ENCODE measurements at regions not wholly inside any gene's neighbourhood (a gene's known extent, or its start where the extent isn't known, plus 50 kb on each side); places are given as distances from the start of the nearest gene placed in this dataset.

- no peak overlapping the region for H3K4me3 ChIP-seq
- TF ChIP-seq CTCF (IDR thresholded peaks at IDR 0.05): no peak
- no peaks in the 10 kb centered on the region for H3K9me3 ChIP-seq
- H3K36me3 ChIP-seq: no peaks in the 10 kb centered on the region
- intact Hi-C loops (cut with DNase I): no loop called here
- DNase-seq: no peak
- no peak overlapping the region for H3K9ac ChIP-seq (ENCODE audit: low read depth in 2 of 2, low read length in 2 of 2)
- no peaks in the 10 kb centered on the region for H3K27me3 ChIP-seq
- no peaks in the 10 kb centered on the region for H3K4me1 ChIP-seq
- H3K27ac ChIP-seq: no peak overlapping the region
Measured at GRCh38 chr7:42621543-42622219, 290.2 kb downstream of the C7orf25 start.

GRCh38 chr7:42618651-42619360 is 293.1 kb downstream of the C7orf25 start:
- DNase-seq: no peak
- Histone ChIP-seq H3K4me1 (no peaks in the 10 kb centered on the region), H3K9ac (ENCODE audit: low read depth in 2 of 2, low read length in 2 of 2) (no peak overlapping the region), H3K27ac (no peak overlapping the region), H3K4me3 (no peak overlapping the region), H3K27me3 (no peaks in the 10 kb centered on the region), H3K9me3 (no peaks in the 10 kb centered on the region), H3K36me3 (no peaks in the 10 kb centered on the region)
- intact Hi-C loops (cut with DNase I): no loop called here
- TF ChIP-seq CTCF (IDR thresholded peaks at IDR 0.05): no peak

- intact Hi-C loops (cut with DNase I): no loop called here
- no peaks in the 10 kb centered on the region for H3K36me3 ChIP-seq
- no peaks in the 10 kb centered on the region for H3K4me1 ChIP-seq
- no peaks in the 10 kb centered on the region for H3K9me3 ChIP-seq
- no peak overlapping the region for H3K27ac ChIP-seq
- no peak overlapping the region for H3K4me3 ChIP-seq
- TF ChIP-seq CTCF (IDR thresholded peaks at IDR 0.05): no peak
- DNase-seq: no peak
- no peaks in the 10 kb centered on the region for H3K27me3 ChIP-seq
- no peak overlapping the region for H3K9ac ChIP-seq (ENCODE audit: low read depth in 2 of 2, low read length in 2 of 2)
Measured at GRCh38 chr7:42617806-42618457, 293.9 kb downstream of the C7orf25 start.

GRCh38 chr7:42617071-42617765 is 294.7 kb downstream of the C7orf25 start:
- DNase-seq: no peak
- H3K27ac ChIP-seq: no peak overlapping the region
- no peaks in the 10 kb centered on the region for H3K36me3 ChIP-seq
- no peak for TF ChIP-seq CTCF (IDR thresholded peaks at IDR 0.05)
- intact Hi-C loops (cut with DNase I): no loop called here
- no peak overlapping the region for H3K4me3 ChIP-seq
- no peaks in the 10 kb centered on the region for H3K9me3 ChIP-seq
- H3K9ac ChIP-seq (ENCODE audit: low read depth in 2 of 2, low read length in 2 of 2): no peak overlapping the region
- no peaks in the 10 kb centered on the region for H3K27me3 ChIP-seq
- no peaks in the 10 kb centered on the region for H3K4me1 ChIP-seq

GRCh38 chr7:42614636-42615035 is 297.2 kb downstream of the C7orf25 start:
- Histone ChIP-seq H3K27me3 (no peaks in the 10 kb centered on the region), H3K27ac (no peak overlapping the region), H3K4me1 (no peaks in the 10 kb centered on the region), H3K4me3 (no peak overlapping the region), H3K9me3 (no peaks in the 10 kb centered on the region), H3K36me3 (no peaks in the 10 kb centered on the region), H3K9ac (ENCODE audit: low read depth in 2 of 2, low read length in 2 of 2) (no peak overlapping the region)
- TF ChIP-seq CTCF (IDR thresholded peaks at IDR 0.05): no peak
- intact Hi-C loops (cut with DNase I): no loop called here
- DNase-seq: no peak

All from colonic mucosa (tissue), 4 donors.